HUES6 (cell line): ENCODE measurements at regions not wholly inside any gene's neighbourhood (a gene's known extent, or its start where the extent isn't known, plus 50 kb on each side); places are given as distances from the start of the nearest gene placed in this dataset.
"Not testable (repeated sequence)": the region's sequence is repeated elsewhere in the genome, so short reads cannot be mapped to it uniquely, and the experiment has no call there.

ENCODE experiments used
- H3K27ac ChIP-seq: 2 replicates; pipeline ENCODE4 v1.7.0; 2013; ENCODE audit warnings: low read depth, mild to moderate bottlenecking, low read length, inconsistent platforms
- H3K27me3 ChIP-seq: 2 replicates; pipeline ENCODE4 v1.6.1; 2013; ENCODE audit warnings: low read length; ENCODE audit not compliant: control insufficient read depth, insufficient read depth
- H3K36me3 ChIP-seq: 2 replicates; pipeline ENCODE4 v1.6.1; 2013; ENCODE audit warnings: low read length; ENCODE audit not compliant: control insufficient read depth, insufficient read depth
- H3K4me1 ChIP-seq: 2 replicates; pipeline ENCODE4 v1.6.1; 2013; ENCODE audit warnings: low read length; ENCODE audit not compliant: control insufficient read depth, insufficient read depth
- H3K4me3 ChIP-seq: 2 replicates; pipeline ENCODE4 v1.5.1; 2013; ENCODE audit warnings: low read depth, low read length
- H3K9ac ChIP-seq: one replicate; pipeline ENCODE4 v1.6.1; 2013; ENCODE audit warnings: mild to moderate bottlenecking, low read length
- H3K9me3 ChIP-seq: 2 replicates; pipeline ENCODE4 v1.6.1; 2013; ENCODE audit warnings: low read depth, low read length; ENCODE audit not compliant: control insufficient read depth, insufficient read depth

DNA sequence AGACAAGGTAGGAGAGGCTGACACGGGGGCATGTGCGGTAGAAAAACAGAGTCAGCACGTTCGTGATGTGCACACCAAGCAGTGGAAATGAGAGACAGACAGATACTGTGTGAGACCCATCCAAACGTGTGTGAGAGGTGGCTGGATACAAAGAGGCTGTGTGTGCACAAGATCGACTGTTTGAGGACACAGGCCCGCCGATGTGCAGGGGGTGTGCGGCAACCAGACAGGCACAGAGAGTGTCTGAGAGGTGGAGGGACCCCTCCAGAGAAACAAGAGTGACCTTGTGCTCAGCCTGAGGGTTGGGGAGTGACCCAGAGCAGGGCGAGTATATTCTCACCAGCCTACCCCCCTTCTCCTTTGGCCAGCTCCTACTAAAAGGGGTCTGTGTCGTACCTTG, 97.8 kb upstream of the IPO9 start:
- no peaks in the 10 kb centered on the region for H3K9me3 ChIP-seq
- H3K4me3 ChIP-seq, result no peak overlapping the region
- peaks cover 10% of the 10 kb centered on the region for H3K4me1 ChIP-seq
- no peaks in the 10 kb centered on the region for H3K36me3 ChIP-seq
- H3K9ac ChIP-seq, result no peak overlapping the region
- H3K27me3 ChIP-seq, result no peaks in the 10 kb centered on the region
- no peak overlapping the region for H3K27ac ChIP-seq

- Histone ChIP-seq H3K27ac (no peak overlapping the region), H3K4me3 (no peak overlapping the region), H3K9ac (no peak overlapping the region), H3K36me3 (no peaks in the 10 kb centered on the region), H3K9me3 (no peaks in the 10 kb centered on the region), H3K4me1 (peaks cover 15% of the 10 kb centered on the region), H3K27me3 (no peaks in the 10 kb centered on the region)
Measured at GRCh38 chr1:201731592-201731991, 97.4 kb upstream of the IPO9 start.

DNA sequence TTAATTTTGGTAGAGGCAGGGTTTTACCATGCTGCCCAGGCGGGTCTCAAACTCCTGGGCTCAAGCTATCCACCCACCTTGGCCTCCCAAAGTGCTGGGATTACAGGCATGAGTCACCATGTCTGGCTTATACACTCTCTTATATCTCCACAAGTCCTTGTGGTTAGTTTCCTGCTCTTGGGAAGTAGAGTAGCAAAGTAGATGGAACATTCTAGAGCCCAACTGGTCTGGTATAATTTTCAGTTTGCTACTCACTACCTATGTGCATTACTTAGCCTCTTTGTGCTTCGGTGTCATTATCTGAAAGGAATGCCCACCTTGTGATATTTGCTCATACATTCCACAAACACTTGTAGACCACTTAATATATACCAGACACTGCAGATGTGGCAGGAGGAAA, 96.6 kb upstream of the IPO9 start:
- H3K27ac ChIP-seq, result no peak overlapping the region
- no peaks in the 10 kb centered on the region for H3K36me3 ChIP-seq
- H3K4me1 ChIP-seq, result peaks cover 22% of the 10 kb centered on the region
- H3K9me3 ChIP-seq, result no peaks in the 10 kb centered on the region
- no peak overlapping the region for H3K4me3 ChIP-seq
- H3K27me3 ChIP-seq, result no peaks in the 10 kb centered on the region
- H3K9ac ChIP-seq, result no peak overlapping the region

GRCh38 chr1:201734221-201734620, 94.7 kb upstream of the IPO9 start:
- not testable (repeated sequence) for H3K4me3 ChIP-seq, H3K36me3 ChIP-seq, H3K9ac ChIP-seq, H3K27ac ChIP-seq, H3K27me3 ChIP-seq, H3K9me3 ChIP-seq
- peaks cover 40% of the 10 kb centered on the region for H3K4me1 ChIP-seq

DNA sequence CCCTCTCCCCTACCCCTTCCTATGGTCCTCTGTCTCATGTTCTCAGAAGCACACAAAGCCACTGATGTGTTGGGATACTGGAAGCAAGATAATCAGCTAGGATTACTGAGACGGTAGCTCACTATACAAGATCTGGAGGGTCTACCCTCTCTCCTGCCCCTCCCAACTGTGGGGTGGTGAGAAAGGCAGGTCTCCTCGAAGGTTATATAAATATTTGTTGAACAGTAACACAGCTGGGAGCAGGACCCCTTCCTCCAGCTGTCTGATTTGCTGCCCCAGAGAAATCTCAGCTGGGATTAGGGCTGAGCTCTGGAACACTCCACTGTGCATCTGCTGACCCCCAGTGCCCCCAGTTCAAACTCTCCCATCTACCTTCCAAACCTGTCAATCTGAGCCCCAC, 94.2 kb upstream of the IPO9 start:
- H3K4me1 ChIP-seq, result peaks cover 40% of the 10 kb centered on the region
- H3K9me3 ChIP-seq, result no peaks in the 10 kb centered on the region
- no peak overlapping the region for H3K9ac ChIP-seq
- no peak overlapping the region for H3K4me3 ChIP-seq
- H3K36me3 ChIP-seq, result no peaks in the 10 kb centered on the region
- H3K27ac ChIP-seq, result no peak overlapping the region
- no peaks in the 10 kb centered on the region for H3K27me3 ChIP-seq

GRCh38 chr1:201736707-201737320, 92.1 kb upstream of the IPO9 start:
- H3K4me1 ChIP-seq, result peaks cover 45% of the 10 kb centered on the region
- no peaks in the 10 kb centered on the region for H3K9me3 ChIP-seq
- H3K4me3 ChIP-seq, result no peak overlapping the region
- H3K27ac ChIP-seq, result no peak overlapping the region; the same call in 1 of the 2 replicates
- H3K27me3 ChIP-seq, result no peaks in the 10 kb centered on the region
- H3K36me3 ChIP-seq, result no peaks in the 10 kb centered on the region
- H3K9ac ChIP-seq, result no peak overlapping the region

DNA sequence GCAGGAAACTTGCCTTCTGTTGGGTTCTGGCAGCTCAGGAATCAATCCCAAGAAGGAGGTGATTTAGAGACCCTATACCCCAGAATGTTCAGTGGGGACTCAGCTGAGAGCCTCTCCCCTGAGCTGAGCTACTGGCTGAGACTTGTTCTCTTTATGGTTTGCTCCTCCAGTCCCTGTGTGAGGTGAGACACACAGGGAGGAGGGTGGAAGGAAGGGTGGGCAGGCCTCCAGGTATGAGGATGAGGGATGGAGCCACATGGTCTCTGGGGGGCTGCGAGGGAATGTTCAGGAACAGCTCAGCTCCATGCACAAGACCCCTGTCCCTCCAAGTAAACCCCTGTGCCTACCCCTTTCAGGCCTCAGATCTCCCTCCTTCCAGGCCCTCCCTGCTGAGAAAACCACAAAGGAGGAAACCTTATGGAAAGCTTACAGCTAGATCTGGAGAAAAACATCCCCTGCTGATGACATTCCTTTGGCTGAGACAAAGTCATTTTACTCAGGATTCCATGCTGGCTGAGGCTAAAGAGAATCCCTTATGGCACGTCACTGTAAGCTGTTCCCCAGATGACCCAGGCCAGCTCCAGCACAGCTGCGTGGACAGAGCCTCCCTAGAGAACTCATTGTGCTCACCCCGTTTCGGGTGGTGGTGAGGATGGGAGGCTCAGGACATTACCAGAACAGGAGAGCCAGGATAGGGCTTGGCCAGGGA, 91.5 kb upstream of the IPO9 start:
- Histone ChIP-seq H3K36me3 (no peaks in the 10 kb centered on the region), H3K4me3 (no peak overlapping the region; the same call in 1 of the 2 replicates), H3K9ac (peak overlapping the region; percentile 30), H3K9me3 (no peaks in the 10 kb centered on the region), H3K27ac (no peak overlapping the region; the same call in none of the 2 replicates), H3K4me1 (peaks cover 52% of the 10 kb centered on the region), H3K27me3 (no peaks in the 10 kb centered on the region)

- Histone ChIP-seq H3K4me1 (peaks cover 54% of the 10 kb centered on the region), H3K9me3 (no peaks in the 10 kb centered on the region), H3K4me3 (peak overlapping the region; percentile 70), H3K27ac (no peak overlapping the region), H3K9ac (peak overlapping the region; percentile 52), H3K36me3 (no peaks in the 10 kb centered on the region), H3K27me3 (no peaks in the 10 kb centered on the region)
Measured at GRCh38 chr1:201739080-201739479, 89.9 kb upstream of the IPO9 start.

GRCh38 chr1:201739492-201740085, 89.4 kb upstream of the IPO9 start:
- peaks cover 54% of the 10 kb centered on the region for H3K4me1 ChIP-seq
- peak overlapping the region; percentile 52 for H3K9ac ChIP-seq
- H3K36me3 ChIP-seq, result no peaks in the 10 kb centered on the region
- H3K9me3 ChIP-seq, result no peaks in the 10 kb centered on the region
- H3K27ac ChIP-seq, result peak overlapping the region; percentile 12; the same call in 1 of the 2 replicates
- H3K27me3 ChIP-seq, result no peaks in the 10 kb centered on the region
- H3K4me3 ChIP-seq, result peak overlapping the region; percentile 70

GRCh38 chr1:201740086-201740541, 88.8 kb upstream of the IPO9 start:
- Histone ChIP-seq H3K4me1 (peaks cover 54% of the 10 kb centered on the region), H3K9me3 (no peaks in the 10 kb centered on the region), H3K4me3 (peak overlapping the region; percentile 70), H3K27ac (peak overlapping the region; percentile 12; the same call in 1 of the 2 replicates), H3K9ac (peak overlapping the region; percentile 52), H3K36me3 (0 out of 2 replicates have a peak, but pooled peaks cover under 1% of the 10 kb centered on the region), H3K27me3 (no peaks in the 10 kb centered on the region)

DNA sequence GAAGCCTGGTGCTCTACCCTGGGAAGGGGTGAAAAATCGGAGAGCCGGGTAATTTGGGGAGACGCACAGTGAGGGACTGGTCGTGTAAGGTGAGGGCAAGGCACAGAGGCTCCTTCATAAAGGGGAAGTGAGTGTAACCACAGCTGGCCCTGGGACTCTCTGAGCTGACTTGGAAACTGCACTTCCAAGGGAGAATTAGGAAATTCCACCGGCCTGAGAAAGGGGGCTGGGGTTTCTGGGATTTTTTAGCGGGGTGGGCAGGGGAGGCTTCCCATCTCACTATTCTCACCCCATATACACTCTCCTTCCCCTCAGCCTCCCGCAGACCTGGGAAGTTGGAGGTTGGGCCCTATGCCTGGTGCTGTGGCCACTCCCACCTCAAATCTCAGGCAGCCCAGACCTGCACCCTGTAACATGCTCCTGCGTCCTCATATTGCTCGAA, 88.3 kb upstream of the IPO9 start:
- H3K9me3 ChIP-seq, result no peaks in the 10 kb centered on the region
- no peaks in the 10 kb centered on the region for H3K27me3 ChIP-seq
- peak overlapping the region; percentile 70 for H3K4me3 ChIP-seq
- H3K9ac ChIP-seq, result no peak overlapping the region
- H3K36me3 ChIP-seq, result 0 out of 2 replicates have a peak, but pooled peaks cover 4% of the 10 kb centered on the region
- H3K4me1 ChIP-seq, result peaks cover 54% of the 10 kb centered on the region
- H3K27ac ChIP-seq, result no peak overlapping the region
